CD8-positive, alpha-beta memory T cell (primary cell): ENCODE measurements at regions not wholly inside any gene's neighbourhood (a gene's known extent, or its start where the extent isn't known, plus 50 kb on each side); places are given as distances from the start of the nearest gene placed in this dataset.

Experiments
- CTCF ChIA-PET: fragments of 350-600 bp; sonication (Branson Sonifier 250); formaldehyde crosslinking; loops from one replicate; lab custom pipeline; 2021; ENCODE audit warnings: antibody characterized with exemption; lab: Charles Lee
- POLR2A ChIA-PET: fragments of 350-600 bp; sonication (Branson Sonifier 250); formaldehyde crosslinking; loops from one replicate; lab custom pipeline; 2021; ENCODE audit warnings: antibody characterized with exemption; lab: Charles Lee
- DNase-seq, 5 donors: peaks; one replicate each; pipeline versions ENCODE4 v3.0.0 to v3.0.0-alpha.2; 2020 to 2022; ENCODE audit warnings: mixed read lengths in 1 of 5
- H3K27ac ChIP-seq: one replicate; pipeline ENCODE4 v1.7.0; 2013; ENCODE audit warnings: low read depth, mild to moderate bottlenecking, low read length, moderate library complexity
- H3K27me3 ChIP-seq: 2 replicates; pipeline ENCODE4 v1.7.0; 2013; ENCODE audit warnings: low read length, mild to moderate bottlenecking; ENCODE audit not compliant: insufficient read depth, poor library complexity, severe bottlenecking
- H3K36me3 ChIP-seq: 2 replicates; pipeline ENCODE4 v1.7.0; 2013; ENCODE audit warnings: mild to moderate bottlenecking, low read length, moderate library complexity; ENCODE audit not compliant: insufficient read depth
- H3K4me1 ChIP-seq: 2 replicates; pipeline ENCODE4 v1.7.0; 2013; ENCODE audit warnings: mild to moderate bottlenecking, low read length, moderate library complexity; ENCODE audit not compliant: insufficient read depth
- H3K4me3 ChIP-seq: 2 replicates; pipeline ENCODE4 v1.7.0; 2013; ENCODE audit warnings: mild to moderate bottlenecking, low read length
- H3K9me3 ChIP-seq: 2 replicates; pipeline ENCODE4 v1.7.0; 2013; ENCODE audit warnings: mild to moderate bottlenecking, low read length
- H3K27ac Mint-ChIP-seq, 8 donors: one replicate each; pipeline ENCODE4 v1.8.0; 2020 to 2021; ENCODE audit warnings: mixed read lengths in 8 of 8, mild to moderate bottlenecking in 6 of 8, inconsistent platforms in 3 of 8, moderate library complexity in 3 of 8
- H3K27me3 Mint-ChIP-seq, 2 donors: one replicate each; pipeline ENCODE4 v1.8.0; 2020 to 2021; ENCODE audit warnings: mixed read lengths in 2 of 2, mild to moderate bottlenecking in 1 of 2, moderate library complexity in 1 of 2
- H3K36me3 Mint-ChIP-seq, 3 donors: one replicate each; pipeline ENCODE4 v1.8.0; 2020 to 2021; ENCODE audit warnings: mixed read lengths in 3 of 3, inconsistent platforms in 1 of 3, mild to moderate bottlenecking in 1 of 3
- H3K4me1 Mint-ChIP-seq, 3 donors: one replicate each; pipeline ENCODE4 v1.8.0; 2020 to 2021; ENCODE audit warnings: mixed read lengths in 3 of 3, inconsistent platforms in 1 of 3, mild to moderate bottlenecking in 1 of 3
- H3K4me3 Mint-ChIP-seq, 7 donors: one replicate each; pipeline ENCODE4 v1.8.0; 2020 to 2021; ENCODE audit warnings: mixed read lengths in 7 of 7, mild to moderate bottlenecking in 6 of 7, moderate library complexity in 4 of 7, inconsistent platforms in 2 of 7
- H3K9me3 Mint-ChIP-seq, 5 donors: one replicate each; pipeline ENCODE4 v1.8.0; 2020 to 2022; ENCODE audit warnings: mixed read lengths in 5 of 5, mild to moderate bottlenecking in 3 of 5, moderate library complexity in 2 of 5, inconsistent platforms in 1 of 5

DNA sequence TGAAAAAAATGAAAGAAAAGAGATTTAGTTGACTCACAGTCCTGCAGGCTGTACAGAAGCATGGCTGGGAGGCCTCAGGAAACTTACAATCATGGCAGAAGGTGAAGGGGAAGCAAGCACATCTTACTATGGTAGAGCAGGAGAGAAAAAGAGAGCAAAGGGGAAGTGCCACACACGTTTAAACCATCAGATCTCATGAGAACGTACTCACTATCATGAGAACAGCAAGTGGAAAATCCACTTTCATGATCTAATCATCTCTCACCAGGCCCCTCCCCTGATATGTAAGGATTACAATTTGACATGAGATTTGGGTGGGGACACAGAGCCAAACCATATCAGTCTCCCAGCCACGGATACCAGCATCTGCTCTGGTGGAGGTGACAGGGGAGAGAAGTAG lies 50.8 kb upstream of the CPOX start:
- no peaks in the 10 kb centered on the region for H3K36me3 ChIP-seq
- Mint-ChIP-seq H3K4me1 (no peaks in the 10 kb centered on the region), H3K4me3 (no peak overlapping the region), H3K9me3 (peaks cover 0 to 3% (median 2%) of the 10 kb centered on the region in 5 donors), H3K36me3 (no peaks in the 10 kb centered on the region), H3K27me3 (peaks cover 7 to 50% of the 10 kb centered on the region in 2 donors), H3K27ac (no peak overlapping the region)
- H3K27ac ChIP-seq, result no peak overlapping the region
- H3K9me3 ChIP-seq, result no peaks in the 10 kb centered on the region
- no peaks in the 10 kb centered on the region for H3K27me3 ChIP-seq
- ChIA-PET POLR2A (no interaction called here), CTCF (no interaction called here)
- H3K4me1 ChIP-seq, result no peaks in the 10 kb centered on the region
- no peak overlapping the region for H3K4me3 ChIP-seq
- no peak for DNase-seq

DNA sequence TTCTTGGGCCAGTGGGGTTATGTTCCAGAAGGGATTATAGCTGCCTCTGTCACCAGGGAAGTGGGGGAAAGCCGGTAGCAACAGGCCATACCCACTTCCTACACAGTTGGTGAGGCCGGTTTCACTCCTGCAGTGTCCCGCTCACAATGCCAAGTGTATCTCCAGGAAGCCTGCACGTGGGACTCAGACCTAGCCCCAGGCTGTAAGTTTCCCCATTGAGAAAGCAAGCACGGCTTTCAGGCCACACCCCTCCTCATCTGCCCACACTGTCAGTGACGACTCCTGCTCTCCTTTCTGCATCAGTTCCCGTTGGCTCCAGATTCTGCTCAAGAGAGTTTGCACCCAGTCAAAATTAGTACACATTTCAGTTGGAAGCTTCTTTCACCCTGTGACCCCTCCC lies 51.6 kb upstream of the CPOX start:
- Mint-ChIP-seq H3K4me3 (no peak overlapping the region), H3K4me1 (no peaks in the 10 kb centered on the region), H3K27me3 (peaks cover 8 to 48% of the 10 kb centered on the region in 2 donors), H3K36me3 (no peaks in the 10 kb centered on the region), H3K9me3 (peaks cover 0 to 2% (median 0%) of the 10 kb centered on the region in 5 donors), H3K27ac (no peak overlapping the region)
- no peak for DNase-seq
- ChIA-PET POLR2A (no interaction called here), CTCF (no interaction called here)
- Histone ChIP-seq H3K4me3 (no peak overlapping the region), H3K27ac (no peak overlapping the region), H3K4me1 (no peaks in the 10 kb centered on the region), H3K27me3 (no peaks in the 10 kb centered on the region), H3K36me3 (no peaks in the 10 kb centered on the region), H3K9me3 (no peaks in the 10 kb centered on the region)

DNA sequence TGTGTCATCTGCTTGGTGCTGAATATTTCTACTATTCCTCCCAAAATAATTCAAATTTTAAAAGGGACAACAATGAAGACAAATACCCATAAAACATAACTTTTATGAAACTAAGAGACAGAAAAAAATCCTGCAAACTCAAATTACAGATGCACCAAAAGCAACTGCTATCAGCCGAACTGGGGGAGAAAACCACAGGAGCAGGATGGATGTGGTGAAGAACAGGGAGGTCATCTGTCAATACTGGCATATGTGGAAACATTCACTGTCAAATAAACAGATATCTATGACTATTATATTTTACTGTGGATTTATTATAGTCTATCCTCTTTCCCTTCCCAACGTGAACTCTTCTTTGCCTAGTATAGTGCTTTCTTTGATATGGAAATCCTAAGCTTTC lies 53.3 kb upstream of the CPOX start:
- CTCF ChIA-PET, result no interaction called here
- Histone ChIP-seq H3K9me3 (no peaks in the 10 kb centered on the region), H3K4me3 (no peak overlapping the region), H3K36me3 (no peaks in the 10 kb centered on the region), H3K27me3 (no peaks in the 10 kb centered on the region), H3K27ac (no peak overlapping the region), H3K4me1 (no peaks in the 10 kb centered on the region)
- POLR2A ChIA-PET, result no interaction called here
- DNase-seq, result no peak
- H3K27ac Mint-ChIP-seq, result no peak overlapping the region
- H3K4me3 Mint-ChIP-seq, result no peak overlapping the region
- H3K9me3 Mint-ChIP-seq, result peaks cover 0 to 2% (median 0%) of the 10 kb centered on the region in 5 donors
- peaks cover 13 to 55% of the 10 kb centered on the region in 2 donors for H3K27me3 Mint-ChIP-seq
- H3K4me1 Mint-ChIP-seq, result no peaks in the 10 kb centered on the region
- H3K36me3 Mint-ChIP-seq, result no peaks in the 10 kb centered on the region

DNA sequence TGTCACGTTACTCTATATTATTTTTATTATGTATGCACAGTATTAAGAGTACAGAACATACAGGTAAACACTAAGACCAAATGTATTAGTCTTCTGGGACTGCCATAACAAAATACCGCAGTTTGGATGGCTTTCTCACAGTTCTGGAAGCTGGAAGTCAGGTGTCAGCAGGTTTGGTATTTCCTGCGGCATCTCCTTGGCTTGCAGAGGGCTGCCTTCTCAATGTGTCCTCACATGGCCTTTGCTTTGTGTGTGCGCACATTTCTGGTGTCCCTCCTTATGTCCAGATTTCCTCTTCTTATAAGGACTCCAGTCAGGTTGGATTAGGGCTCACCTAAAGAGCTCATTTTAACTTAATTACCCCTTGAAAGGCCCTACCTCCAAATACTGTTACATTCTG lies 53.8 kb upstream of the CPOX start:
- ChIA-PET CTCF (no interaction called here), POLR2A (no interaction called here)
- Histone ChIP-seq H3K9me3 (no peaks in the 10 kb centered on the region), H3K4me3 (no peak overlapping the region), H3K4me1 (no peaks in the 10 kb centered on the region), H3K27ac (no peak overlapping the region), H3K36me3 (no peaks in the 10 kb centered on the region), H3K27me3 (no peaks in the 10 kb centered on the region)
- Mint-ChIP-seq H3K4me3 (no peak overlapping the region), H3K4me1 (no peaks in the 10 kb centered on the region), H3K9me3 (peaks cover 0 to 2% (median 0%) of the 10 kb centered on the region in 5 donors), H3K27me3 (peaks cover 13 to 52% of the 10 kb centered on the region in 2 donors), H3K36me3 (no peaks in the 10 kb centered on the region), H3K27ac (peak overlapping the region in 1 of 8 donors; percentile 8)
- no peak for DNase-seq

GRCh38 chr3:98650971-98651779 lies 57.8 kb upstream of the CPOX start:
- H3K27me3 Mint-ChIP-seq, result peaks cover 9 to 16% of the 10 kb centered on the region in 2 donors
- H3K27ac ChIP-seq, result no peak overlapping the region
- H3K9me3 Mint-ChIP-seq, result no peaks in the 10 kb centered on the region
- DNase-seq, result no peak
- POLR2A ChIA-PET, result no interaction called here
- no peak overlapping the region for H3K4me3 Mint-ChIP-seq
- no peak overlapping the region for H3K4me3 ChIP-seq
- H3K27me3 ChIP-seq, result no peaks in the 10 kb centered on the region
- no peak overlapping the region for H3K27ac Mint-ChIP-seq
- no peaks in the 10 kb centered on the region for H3K4me1 Mint-ChIP-seq
- H3K36me3 Mint-ChIP-seq, result no peaks in the 10 kb centered on the region
- CTCF ChIA-PET, result no interaction called here
- no peaks in the 10 kb centered on the region for H3K36me3 ChIP-seq
- H3K9me3 ChIP-seq, result no peaks in the 10 kb centered on the region
- H3K4me1 ChIP-seq, result no peaks in the 10 kb centered on the region

DNA sequence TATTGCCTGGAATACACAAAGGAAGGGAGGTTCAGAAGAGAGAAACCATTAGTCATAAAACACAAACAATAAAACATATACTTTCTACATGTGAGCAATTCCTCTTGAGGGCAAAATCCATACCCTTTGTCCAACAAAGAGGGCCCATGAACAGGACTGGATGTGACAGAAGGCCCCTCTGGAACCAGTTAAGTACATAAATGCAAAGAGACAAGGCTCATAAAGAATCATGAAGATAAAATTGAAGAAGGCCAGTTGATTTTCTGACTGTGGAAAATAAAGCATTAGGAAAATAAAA lies 58.3 kb upstream of the CPOX start:
- Mint-ChIP-seq H3K4me3 (no peak overlapping the region), H3K9me3 (no peaks in the 10 kb centered on the region), H3K27me3 (peaks cover 9 to 16% of the 10 kb centered on the region in 2 donors), H3K36me3 (no peaks in the 10 kb centered on the region), H3K27ac (no peak overlapping the region), H3K4me1 (no peaks in the 10 kb centered on the region)
- H3K27me3 ChIP-seq, result no peaks in the 10 kb centered on the region
- H3K4me1 ChIP-seq, result no peaks in the 10 kb centered on the region
- no peak for DNase-seq
- no peaks in the 10 kb centered on the region for H3K36me3 ChIP-seq
- no peaks in the 10 kb centered on the region for H3K9me3 ChIP-seq
- no peak overlapping the region for H3K27ac ChIP-seq
- ChIA-PET POLR2A (no interaction called here), CTCF (no interaction called here)
- no peak overlapping the region for H3K4me3 ChIP-seq

DNA sequence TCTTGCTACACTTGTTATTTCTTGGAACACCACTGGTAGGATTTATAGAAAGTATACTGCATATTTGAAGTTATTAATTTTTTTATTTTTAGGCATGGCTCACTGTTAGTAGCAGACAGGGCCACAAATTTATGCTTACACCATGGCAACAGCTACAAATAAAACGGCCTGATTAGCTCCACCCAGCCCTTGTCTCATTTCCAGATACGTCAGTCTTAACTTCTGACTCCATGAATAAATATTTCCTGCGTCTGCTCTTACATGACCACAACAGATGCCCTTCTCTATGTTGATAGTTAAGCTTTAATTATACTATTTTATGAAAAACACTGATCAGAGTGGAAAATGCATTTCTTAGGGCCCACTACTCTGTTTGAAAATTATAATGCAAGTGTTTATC lies 62.3 kb upstream of the CPOX start:
- Histone ChIP-seq H3K27ac (no peak overlapping the region), H3K4me3 (no peak overlapping the region), H3K27me3 (no peaks in the 10 kb centered on the region), H3K4me1 (no peaks in the 10 kb centered on the region), H3K36me3 (no peaks in the 10 kb centered on the region), H3K9me3 (no peaks in the 10 kb centered on the region)
- no peak for DNase-seq
- Mint-ChIP-seq H3K4me1 (peaks cover 0 to 7% (median 4%) of the 10 kb centered on the region in 3 donors), H3K9me3 (no peaks in the 10 kb centered on the region), H3K4me3 (no peak overlapping the region), H3K27ac (no peak overlapping the region), H3K27me3 (peaks cover 16 to 41% of the 10 kb centered on the region in 2 donors), H3K36me3 (no peaks in the 10 kb centered on the region)
- CTCF ChIA-PET, result no interaction called here
- POLR2A ChIA-PET, result no interaction called here

DNA sequence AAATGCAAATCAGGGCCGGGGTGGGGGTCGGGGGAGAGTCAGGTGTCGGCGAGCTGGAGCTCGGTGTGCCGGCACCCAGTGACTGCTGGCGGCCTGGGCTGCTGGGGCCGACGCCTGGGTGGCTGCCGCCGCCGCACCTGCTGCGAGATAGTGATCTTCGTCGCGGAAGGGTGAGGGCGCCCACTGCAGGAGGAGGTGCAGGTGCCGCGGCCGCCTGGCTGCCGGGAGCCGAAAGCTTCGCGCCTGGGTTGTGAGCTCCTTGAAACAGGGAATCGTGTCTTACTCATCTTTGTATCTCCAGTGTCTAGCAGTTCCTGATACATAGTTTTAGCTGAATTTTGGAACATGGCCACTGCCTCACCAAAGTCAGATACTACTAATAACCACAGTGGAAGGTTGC lies 64.0 kb upstream of the CPOX start:
- Mint-ChIP-seq H3K4me1 (peaks cover 0 to 7% (median 4%) of the 10 kb centered on the region in 3 donors), H3K4me3 (peak overlapping the region in 2 of 7 donors; percentile 12 to 28), H3K9me3 (no peaks in the 10 kb centered on the region), H3K27me3 (peaks cover 16 to 32% of the 10 kb centered on the region in 2 donors), H3K27ac (no peak overlapping the region), H3K36me3 (no peaks in the 10 kb centered on the region)
- no peak overlapping the region for H3K4me3 ChIP-seq
- peak in 4 of 5 donors; percentile 4 to 59 (median 14) for DNase-seq
- H3K27me3 ChIP-seq, result peaks cover 2% of the 10 kb centered on the region
- no peaks in the 10 kb centered on the region for H3K36me3 ChIP-seq
- ChIA-PET POLR2A (no interaction called here), CTCF (interaction anchor here (0.7 to 1.5 kb wide), 6 partner anchors 12 to 618 kb away, joined by 3 to 9 read pairs (median 3); partner anchors contain the start of gene CPOX)
- H3K4me1 ChIP-seq, result no peaks in the 10 kb centered on the region
- H3K9me3 ChIP-seq, result no peaks in the 10 kb centered on the region
- H3K27ac ChIP-seq, result no peak overlapping the region
